A673 (cell line): ENCODE measurements at regions not wholly inside any gene's neighbourhood (a gene's known extent, or its start where the extent isn't known, plus 50 kb on each side); places are given as distances from the start of the nearest gene placed in this dataset.

Experiments
- CTCF ChIP-seq: fragments of 300-800, 200-600 bp; sonication (generic); conservative IDR thresholded peaks from 2 replicates; pipeline ENCODE4 v1.5.1; 2017; ENCODE audit warnings: low read depth, mild to moderate bottlenecking, antibody characterized with exemption, low read length, moderate library complexity, mixed read lengths
- EZH2 ChIP-seq: fragments of 200-600 bp; sonication (generic); IDR thresholded peaks from 2 replicates; pipeline ENCODE4 v1.6.1; 2017; ENCODE audit warnings: borderline replicate concordance, low read depth, mild to moderate bottlenecking, mixed read lengths, antibody characterized with exemption, low read length; ENCODE audit not compliant: poor library complexity, severe bottlenecking

DNA sequence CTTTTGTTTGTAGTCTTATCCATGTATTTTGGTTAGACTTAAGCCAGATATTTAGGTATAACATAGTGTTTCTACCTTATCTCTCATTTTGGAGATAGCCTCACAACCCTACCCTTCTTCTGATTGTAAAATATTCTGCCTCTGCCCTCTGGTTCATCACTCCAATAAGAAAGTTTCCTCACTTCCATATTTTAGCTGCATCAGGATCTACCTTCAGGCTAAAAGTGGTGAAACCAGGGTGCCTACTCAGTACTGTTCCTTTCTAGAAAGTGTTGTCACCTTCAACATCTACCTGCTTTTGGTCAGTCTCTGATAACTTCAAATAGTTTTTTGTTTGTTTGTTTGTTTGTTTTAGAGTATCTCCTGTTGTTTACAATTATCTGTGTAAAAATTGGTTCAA is 294.6 kb downstream of the ANXA1 start:
- TF ChIP-seq CTCF (no peak), EZH2 (no peak)
